ENCODE measurements at regions not wholly inside any gene's neighbourhood (a gene's known extent, or its start where the extent isn't known, plus 50 kb on each side); places are given as distances from the start of the nearest gene placed in this dataset.

DNA sequence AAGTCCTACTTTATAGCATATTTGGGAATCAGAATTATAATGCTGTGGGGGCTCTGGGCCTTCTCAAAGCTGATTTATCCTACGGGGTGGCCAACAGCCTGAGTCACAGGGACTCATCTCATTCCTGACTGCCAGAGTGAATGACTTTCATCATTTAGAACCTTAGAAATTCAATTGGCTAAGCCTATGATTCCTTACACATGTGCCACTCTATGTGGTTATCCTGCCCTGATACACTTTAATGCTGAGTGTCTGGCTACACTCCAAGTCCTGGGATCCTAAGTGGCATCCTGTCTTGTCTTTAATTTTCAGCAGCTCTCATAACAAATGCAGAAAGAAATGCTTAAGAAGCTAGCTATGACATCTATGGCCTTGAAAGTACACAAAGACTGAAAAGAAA, 75.2 kb upstream of the FREM1 start:
- POLR2A ChIA-PET = interaction anchor here (0.6 kb wide), 1 partner anchor 157 kb away, joined by 3 read pairs; no protein-coding TSS in a partner anchor
- Histone ChIP-seq H3K27ac (ENCODE audit: low read length) (no peak overlapping the region), H3K27me3 (ENCODE audit: control insufficient read depth, insufficient read depth, low read length) (no peaks in the 10 kb centered on the region), H3K4me3 (ENCODE audit: low read depth in 2 of 2, low read length in 2 of 2) (no peak overlapping the region), H3K36me3 (ENCODE audit: control insufficient read depth, insufficient read depth, low read length) (no peaks in the 10 kb centered on the region), H3K9me3 (ENCODE audit: control insufficient read depth, insufficient read depth, low read depth, low read length) (no peaks in the 10 kb centered on the region), H3K4me1 (ENCODE audit: control insufficient read depth, insufficient read depth, low read length) (no peaks in the 10 kb centered on the region)
- ATAC-seq (no peak), DNase-seq (ENCODE audit: low read depth, low spot score) (no peak)
- intact Hi-C loops (cut with micrococcal nuclease; ENCODE audit: unreplicated experiment) (no loop called here), in situ Hi-C loops (cut with HindIII; ENCODE audit: low pct_unique_long_range_greater_than_20kb, low sequenced_read_pairs) (no loop called here)
- CTCF ChIA-PET = no interaction called here
- no peak for TF ChIP-seq TCF7L2 (IDR thresholded peaks at IDR 0.05; ENCODE audit: low read depth, low read length)
- TF ChIP-seq POLR2AphosphoS5 (IDR thresholded peaks at IDR 0.05; ENCODE audit: low read depth, low read length) = no peak
- TF ChIP-seq, protein P1, sequence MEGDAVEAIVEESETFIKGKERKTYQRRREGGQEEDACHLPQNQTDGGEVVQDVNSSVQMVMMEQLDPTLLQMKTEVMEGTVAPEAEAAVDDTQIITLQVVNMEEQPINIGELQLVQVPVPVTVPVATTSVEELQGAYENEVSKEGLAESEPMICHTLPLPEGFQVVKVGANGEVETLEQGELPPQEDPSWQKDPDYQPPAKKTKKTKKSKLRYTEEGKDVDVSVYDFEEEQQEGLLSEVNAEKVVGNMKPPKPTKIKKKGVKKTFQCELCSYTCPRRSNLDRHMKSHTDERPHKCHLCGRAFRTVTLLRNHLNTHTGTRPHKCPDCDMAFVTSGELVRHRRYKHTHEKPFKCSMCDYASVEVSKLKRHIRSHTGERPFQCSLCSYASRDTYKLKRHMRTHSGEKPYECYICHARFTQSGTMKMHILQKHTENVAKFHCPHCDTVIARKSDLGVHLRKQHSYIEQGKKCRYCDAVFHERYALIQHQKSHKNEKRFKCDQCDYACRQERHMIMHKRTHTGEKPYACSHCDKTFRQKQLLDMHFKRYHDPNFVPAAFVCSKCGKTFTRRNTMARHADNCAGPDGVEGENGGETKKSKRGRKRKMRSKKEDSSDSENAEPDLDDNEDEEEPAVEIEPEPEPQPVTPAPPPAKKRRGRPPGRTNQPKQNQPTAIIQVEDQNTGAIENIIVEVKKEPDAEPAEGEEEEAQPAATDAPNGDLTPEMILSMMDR (IDR thresholded peaks at IDR 0.05) = no peak
- TF ChIP-seq SIN3A (IDR thresholded peaks at IDR 0.05; ENCODE audit: borderline replicate concordance, insufficient read depth, low read depth, low read length) = no peak
- TF ChIP-seq, protein P2, sequence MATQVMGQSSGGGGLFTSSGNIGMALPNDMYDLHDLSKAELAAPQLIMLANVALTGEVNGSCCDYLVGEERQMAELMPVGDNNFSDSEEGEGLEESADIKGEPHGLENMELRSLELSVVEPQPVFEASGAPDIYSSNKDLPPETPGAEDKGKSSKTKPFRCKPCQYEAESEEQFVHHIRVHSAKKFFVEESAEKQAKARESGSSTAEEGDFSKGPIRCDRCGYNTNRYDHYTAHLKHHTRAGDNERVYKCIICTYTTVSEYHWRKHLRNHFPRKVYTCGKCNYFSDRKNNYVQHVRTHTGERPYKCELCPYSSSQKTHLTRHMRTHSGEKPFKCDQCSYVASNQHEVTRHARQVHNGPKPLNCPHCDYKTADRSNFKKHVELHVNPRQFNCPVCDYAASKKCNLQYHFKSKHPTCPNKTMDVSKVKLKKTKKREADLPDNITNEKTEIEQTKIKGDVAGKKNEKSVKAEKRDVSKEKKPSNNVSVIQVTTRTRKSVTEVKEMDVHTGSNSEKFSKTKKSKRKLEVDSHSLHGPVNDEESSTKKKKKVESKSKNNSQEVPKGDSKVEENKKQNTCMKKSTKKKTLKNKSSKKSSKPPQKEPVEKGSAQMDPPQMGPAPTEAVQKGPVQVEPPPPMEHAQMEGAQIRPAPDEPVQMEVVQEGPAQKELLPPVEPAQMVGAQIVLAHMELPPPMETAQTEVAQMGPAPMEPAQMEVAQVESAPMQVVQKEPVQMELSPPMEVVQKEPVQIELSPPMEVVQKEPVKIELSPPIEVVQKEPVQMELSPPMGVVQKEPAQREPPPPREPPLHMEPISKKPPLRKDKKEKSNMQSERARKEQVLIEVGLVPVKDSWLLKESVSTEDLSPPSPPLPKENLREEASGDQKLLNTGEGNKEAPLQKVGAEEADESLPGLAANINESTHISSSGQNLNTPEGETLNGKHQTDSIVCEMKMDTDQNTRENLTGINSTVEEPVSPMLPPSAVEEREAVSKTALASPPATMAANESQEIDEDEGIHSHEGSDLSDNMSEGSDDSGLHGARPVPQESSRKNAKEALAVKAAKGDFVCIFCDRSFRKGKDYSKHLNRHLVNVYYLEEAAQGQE (IDR thresholded peaks at IDR 0.05; ENCODE audit: insufficient read depth in 1 of 2, low read depth in 2 of 2, low read length in 1 of 2) = no peak
- no TSS peak for BruUV-seq (replicated peaks)

DNA sequence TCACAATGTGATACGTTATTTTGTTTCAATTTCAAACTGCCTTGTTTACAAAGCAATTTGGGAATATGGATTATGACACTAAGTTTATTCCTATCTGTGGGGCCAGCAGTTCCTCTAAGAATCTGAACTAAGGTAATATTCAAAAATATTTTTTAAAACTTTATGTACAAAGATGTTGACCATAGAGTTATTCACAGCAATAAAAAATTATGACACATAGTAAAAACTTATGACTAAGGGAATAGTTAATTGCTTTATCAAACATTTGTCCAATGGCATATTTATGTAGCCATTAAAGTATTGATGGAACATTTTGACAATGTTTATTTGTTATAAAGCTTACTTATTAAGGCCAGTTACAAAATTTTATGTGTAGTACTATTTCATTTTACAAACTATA, 73.4 kb upstream of the FREM1 start:
- Histone ChIP-seq H3K4me3 (ENCODE audit: low read depth in 2 of 2, low read length in 2 of 2) (no peak overlapping the region), H3K27me3 (ENCODE audit: control insufficient read depth, insufficient read depth, low read length) (no peaks in the 10 kb centered on the region), H3K36me3 (ENCODE audit: control insufficient read depth, insufficient read depth, low read length) (no peaks in the 10 kb centered on the region), H3K4me1 (ENCODE audit: control insufficient read depth, insufficient read depth, low read length) (no peaks in the 10 kb centered on the region), H3K27ac (ENCODE audit: low read length) (no peak overlapping the region), H3K9me3 (ENCODE audit: control insufficient read depth, insufficient read depth, low read depth, low read length) (no peaks in the 10 kb centered on the region)
- intact Hi-C loops (cut with micrococcal nuclease; ENCODE audit: unreplicated experiment) = no loop called here
- DNase-seq (ENCODE audit: low read depth, low spot score) (no peak), ATAC-seq (no peak)
- POLR2A ChIA-PET = no interaction called here
- in situ Hi-C loops (cut with HindIII; ENCODE audit: low pct_unique_long_range_greater_than_20kb, low sequenced_read_pairs) = no loop called here
- TF ChIP-seq POLR2AphosphoS5 (IDR thresholded peaks at IDR 0.05; ENCODE audit: low read depth, low read length) = no peak
- TF ChIP-seq, protein P2 (IDR thresholded peaks at IDR 0.05; ENCODE audit: insufficient read depth in 1 of 2, low read depth in 2 of 2, low read length in 1 of 2) = no peak
- TF ChIP-seq TCF7L2 (IDR thresholded peaks at IDR 0.05; ENCODE audit: low read depth, low read length) = no peak
- no peak for TF ChIP-seq SIN3A (IDR thresholded peaks at IDR 0.05; ENCODE audit: borderline replicate concordance, insufficient read depth, low read depth, low read length)
- TF ChIP-seq, protein P1 (IDR thresholded peaks at IDR 0.05) = no peak
- CTCF ChIA-PET = no interaction called here
- BruUV-seq (replicated peaks) = no TSS peak
